DOHH2 (cell line): ENCODE measurements at regions not wholly inside any gene's neighbourhood (a gene's known extent, or its start where the extent isn't known, plus 50 kb on each side); places are given as distances from the start of the nearest gene placed in this dataset.
"Not testable (repeated sequence)": the region's sequence is repeated elsewhere in the genome, so short reads cannot be mapped to it uniquely, and the experiment has no call there.

ENCODE experiments used
- EZH2phosphoT487 ChIP-seq: fragments of 200-600 bp; sonication (generic); IDR thresholded peaks from 2 replicates; pipeline ENCODE4 v1.6.1; 2017; ENCODE audit warnings: borderline replicate concordance, mild to moderate bottlenecking, antibody characterized with exemption, low read length, moderate library complexity, mixed read lengths
- TF ChIP-seq, protein P1 (sequence below): fragments of 200-600 bp; sonication (generic); IDR thresholded peaks from one replicate; pipeline ENCODE4 v1.5.1; 2014; ENCODE audit warnings: antibody characterized with exemption, mild to moderate bottlenecking, low read depth, low read length; ENCODE audit not compliant: poor library complexity, severe bottlenecking

DNA sequence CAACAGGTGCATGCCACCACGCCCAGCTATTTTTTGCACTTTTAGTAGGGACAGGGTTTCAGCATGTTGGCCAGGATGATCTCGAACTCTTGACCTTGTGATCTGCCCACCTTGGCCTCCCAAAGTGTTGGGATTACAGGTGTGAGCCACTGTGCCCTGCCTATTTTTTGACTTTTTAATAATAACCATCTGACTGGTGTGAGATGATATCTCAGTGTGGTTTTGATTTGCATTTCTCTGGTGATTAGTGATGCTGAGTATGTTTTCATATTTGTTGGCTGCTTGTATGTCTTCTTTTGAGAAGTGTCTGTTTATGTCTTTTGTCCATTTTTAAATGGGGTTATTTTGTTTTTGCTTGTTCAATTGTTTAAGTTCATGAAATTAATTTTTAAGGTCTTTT is 63.7 kb downstream of the HLX start:
- TF ChIP-seq, protein P1, sequence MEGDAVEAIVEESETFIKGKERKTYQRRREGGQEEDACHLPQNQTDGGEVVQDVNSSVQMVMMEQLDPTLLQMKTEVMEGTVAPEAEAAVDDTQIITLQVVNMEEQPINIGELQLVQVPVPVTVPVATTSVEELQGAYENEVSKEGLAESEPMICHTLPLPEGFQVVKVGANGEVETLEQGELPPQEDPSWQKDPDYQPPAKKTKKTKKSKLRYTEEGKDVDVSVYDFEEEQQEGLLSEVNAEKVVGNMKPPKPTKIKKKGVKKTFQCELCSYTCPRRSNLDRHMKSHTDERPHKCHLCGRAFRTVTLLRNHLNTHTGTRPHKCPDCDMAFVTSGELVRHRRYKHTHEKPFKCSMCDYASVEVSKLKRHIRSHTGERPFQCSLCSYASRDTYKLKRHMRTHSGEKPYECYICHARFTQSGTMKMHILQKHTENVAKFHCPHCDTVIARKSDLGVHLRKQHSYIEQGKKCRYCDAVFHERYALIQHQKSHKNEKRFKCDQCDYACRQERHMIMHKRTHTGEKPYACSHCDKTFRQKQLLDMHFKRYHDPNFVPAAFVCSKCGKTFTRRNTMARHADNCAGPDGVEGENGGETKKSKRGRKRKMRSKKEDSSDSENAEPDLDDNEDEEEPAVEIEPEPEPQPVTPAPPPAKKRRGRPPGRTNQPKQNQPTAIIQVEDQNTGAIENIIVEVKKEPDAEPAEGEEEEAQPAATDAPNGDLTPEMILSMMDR, result not testable (repeated sequence)
- TF ChIP-seq EZH2phosphoT487, result not testable (repeated sequence)
